ENCODE measurements at regions not wholly inside any gene's neighbourhood (a gene's known extent, or its start where the extent isn't known, plus 50 kb on each side); places are given as distances from the start of the nearest gene placed in this dataset.

GRCh38 chr3:193884652-193885051, 251.3 kb upstream of the HES1 start:
- no peak overlapping the region for H3K4me3 ChIP-seq
- WGBS, 2 donors, result 68 to 70% methylated on average over 4 of the region's 4 CpGs
- H3K9me3 ChIP-seq, result no peaks in the 10 kb centered on the region
- H3K36me3 ChIP-seq (ENCODE audit: low read depth, missing control alignments), result no peaks in the 10 kb centered on the region
- intact Hi-C loops (cut with DNase I; ENCODE audit: low total_unique reads), result loop anchor here (5.0 kb wide), 1 partner anchor 1647 kb away; no protein-coding TSS in a partner anchor
- TF ChIP-seq POLR2A (IDR thresholded peaks at IDR 0.05) (no peak), CTCF (IDR thresholded peaks at IDR 0.05) (no peak)
- H3K4me1 ChIP-seq, result peaks cover 6% of the 10 kb centered on the region
- no peak overlapping the region for H3K27ac ChIP-seq
- H3K27me3 ChIP-seq, result no peaks in the 10 kb centered on the region
- DNase-seq, result peak; percentile 27

- no peaks in the 10 kb centered on the region for H3K4me1 ChIP-seq
- H3K36me3 ChIP-seq (ENCODE audit: low read depth, missing control alignments), result no peaks in the 10 kb centered on the region
- no peaks in the 10 kb centered on the region for H3K27me3 ChIP-seq
- H3K9me3 ChIP-seq, result no peaks in the 10 kb centered on the region
- 79 to 86% methylated on average over 6 of the region's 6 CpGs for WGBS, 2 donors
- no peak overlapping the region for H3K27ac ChIP-seq
- no peak for DNase-seq
- no peak overlapping the region for H3K4me3 ChIP-seq
- intact Hi-C loops (cut with DNase I; ENCODE audit: low total_unique reads), result no loop called here
- no peak for TF ChIP-seq POLR2A (IDR thresholded peaks at IDR 0.05)
- TF ChIP-seq CTCF (IDR thresholded peaks at IDR 0.05), result no peak
Observed at GRCh38 chr3:193885832-193886231, 250.1 kb upstream of the HES1 start.

GRCh38 chr3:193890016-193890897, 245.7 kb upstream of the HES1 start:
- H3K36me3 ChIP-seq (ENCODE audit: low read depth, missing control alignments), result no peaks in the 10 kb centered on the region
- no peak for TF ChIP-seq POLR2A (IDR thresholded peaks at IDR 0.05)
- no peak for TF ChIP-seq CTCF (IDR thresholded peaks at IDR 0.05)
- intact Hi-C loops (cut with DNase I; ENCODE audit: low total_unique reads), result no loop called here
- WGBS, 2 donors, result 77 to 79% methylated on average over 12 of the region's 12 CpGs
- no peak overlapping the region for H3K4me3 ChIP-seq
- no peak overlapping the region for H3K27ac ChIP-seq
- no peaks in the 10 kb centered on the region for H3K9me3 ChIP-seq
- H3K4me1 ChIP-seq, result peaks cover 5% of the 10 kb centered on the region
- no peak for DNase-seq
- H3K27me3 ChIP-seq, result no peaks in the 10 kb centered on the region

GRCh38 chr3:193894121-193894863, 241.7 kb upstream of the HES1 start:
- Histone ChIP-seq H3K36me3 (ENCODE audit: low read depth, missing control alignments) (no peaks in the 10 kb centered on the region), H3K27me3 (no peaks in the 10 kb centered on the region), H3K4me1 (peaks cover 15% of the 10 kb centered on the region), H3K9me3 (no peaks in the 10 kb centered on the region), H3K4me3 (no peak overlapping the region), H3K27ac (no peak overlapping the region)
- TF ChIP-seq CTCF (IDR thresholded peaks at IDR 0.05) (no peak), POLR2A (IDR thresholded peaks at IDR 0.05) (no peak)
- WGBS, 2 donors, result 61 to 73% methylated on average over 10 of the region's 10 CpGs
- intact Hi-C loops (cut with DNase I; ENCODE audit: low total_unique reads), result no loop called here
- no peak for DNase-seq
